ENCODE measurements at regions not wholly inside any gene's neighbourhood (a gene's known extent, or its start where the extent isn't known, plus 50 kb on each side); places are given as distances from the start of the nearest gene placed in this dataset.

DNA sequence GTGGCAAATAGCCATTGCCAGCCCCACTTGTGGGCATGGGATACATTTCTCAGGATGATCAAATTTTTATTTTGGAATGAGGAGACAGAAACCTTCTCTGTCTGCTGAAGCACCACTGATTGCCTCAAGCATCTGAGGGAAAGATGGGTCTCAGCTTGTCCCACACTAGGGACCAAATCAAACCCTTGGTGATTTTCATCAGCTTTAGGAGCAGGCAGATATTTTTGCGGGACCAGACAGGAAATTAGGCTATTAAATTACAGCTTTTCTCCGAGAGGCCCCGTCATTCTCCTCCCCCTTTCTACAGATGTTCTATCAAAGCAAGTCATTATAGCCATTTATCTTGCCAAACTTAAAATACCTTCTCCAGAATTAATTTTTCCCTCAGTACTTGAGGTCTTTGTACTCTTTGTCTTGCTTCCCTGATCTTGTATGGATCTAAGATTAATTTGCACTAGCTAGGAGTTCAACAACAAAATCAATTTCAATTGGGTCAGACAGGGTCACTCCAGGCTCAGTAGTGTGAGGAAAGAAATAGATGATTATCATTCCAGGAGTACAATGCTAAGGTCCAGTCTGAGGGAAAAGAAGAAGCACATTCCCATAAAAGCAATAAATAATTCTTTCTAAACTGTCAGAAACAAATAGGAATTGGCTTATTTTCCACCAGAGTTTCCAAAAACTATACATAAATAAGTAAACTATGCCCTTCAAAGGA, 818.1 kb upstream of the SOX11 start:
- H4K20me1 ChIP-seq (ENCODE audit: insufficient read depth, low read length): no peaks in the 10 kb centered on the region
- no peak overlapping the region for H3K27ac ChIP-seq (ENCODE audit: low read depth, low read length)
- H3K4me3 ChIP-seq (ENCODE audit: insufficient read depth, low read length): no peak overlapping the region
- TF ChIP-seq, protein P1, sequence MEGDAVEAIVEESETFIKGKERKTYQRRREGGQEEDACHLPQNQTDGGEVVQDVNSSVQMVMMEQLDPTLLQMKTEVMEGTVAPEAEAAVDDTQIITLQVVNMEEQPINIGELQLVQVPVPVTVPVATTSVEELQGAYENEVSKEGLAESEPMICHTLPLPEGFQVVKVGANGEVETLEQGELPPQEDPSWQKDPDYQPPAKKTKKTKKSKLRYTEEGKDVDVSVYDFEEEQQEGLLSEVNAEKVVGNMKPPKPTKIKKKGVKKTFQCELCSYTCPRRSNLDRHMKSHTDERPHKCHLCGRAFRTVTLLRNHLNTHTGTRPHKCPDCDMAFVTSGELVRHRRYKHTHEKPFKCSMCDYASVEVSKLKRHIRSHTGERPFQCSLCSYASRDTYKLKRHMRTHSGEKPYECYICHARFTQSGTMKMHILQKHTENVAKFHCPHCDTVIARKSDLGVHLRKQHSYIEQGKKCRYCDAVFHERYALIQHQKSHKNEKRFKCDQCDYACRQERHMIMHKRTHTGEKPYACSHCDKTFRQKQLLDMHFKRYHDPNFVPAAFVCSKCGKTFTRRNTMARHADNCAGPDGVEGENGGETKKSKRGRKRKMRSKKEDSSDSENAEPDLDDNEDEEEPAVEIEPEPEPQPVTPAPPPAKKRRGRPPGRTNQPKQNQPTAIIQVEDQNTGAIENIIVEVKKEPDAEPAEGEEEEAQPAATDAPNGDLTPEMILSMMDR (IDR thresholded peaks at IDR 0.05; ENCODE audit: extremely low read depth, low read depth, low read length): no peak
- no peak for DNase-seq (ENCODE audit: insufficient read length, low spot score, missing footprints)
- H3K79me2 ChIP-seq (ENCODE audit: insufficient read depth, low read length): no peaks in the 10 kb centered on the region
- no peaks in the 10 kb centered on the region for H3K27me3 ChIP-seq (ENCODE audit: insufficient read depth, low read length)
- no peaks in the 10 kb centered on the region for H3K4me1 ChIP-seq (ENCODE audit: insufficient read depth, low read length)
- H3K9me3 ChIP-seq (ENCODE audit: low read depth, low read length): no peaks in the 10 kb centered on the region
- no peak overlapping the region for H3K4me2 ChIP-seq (ENCODE audit: insufficient read depth, low read length)
- H3K36me3 ChIP-seq (ENCODE audit: insufficient read depth, low read length): no peaks in the 10 kb centered on the region
- no peak overlapping the region for H2AFZ ChIP-seq (ENCODE audit: low read length)

GRCh38 chr2:4882421-4882820, 809.8 kb upstream of the SOX11 start:
- Histone ChIP-seq H2AFZ (ENCODE audit: low read length) (no peak overlapping the region), H3K27me3 (ENCODE audit: insufficient read depth, low read length) (no peaks in the 10 kb centered on the region), H3K4me1 (ENCODE audit: insufficient read depth, low read length) (no peaks in the 10 kb centered on the region), H3K79me2 (ENCODE audit: insufficient read depth, low read length) (no peaks in the 10 kb centered on the region), H3K36me3 (ENCODE audit: insufficient read depth, low read length) (no peaks in the 10 kb centered on the region), H3K4me3 (ENCODE audit: insufficient read depth, low read length) (no peak overlapping the region), H4K20me1 (ENCODE audit: insufficient read depth, low read length) (no peaks in the 10 kb centered on the region), H3K9me3 (ENCODE audit: low read depth, low read length) (no peaks in the 10 kb centered on the region), H3K4me2 (ENCODE audit: insufficient read depth, low read length) (no peak overlapping the region), H3K27ac (ENCODE audit: low read depth, low read length) (no peak overlapping the region)
- TF ChIP-seq, protein P1 (IDR thresholded peaks at IDR 0.05; ENCODE audit: extremely low read depth, low read depth, low read length): no peak
- no peak for DNase-seq (ENCODE audit: insufficient read length, low spot score, missing footprints)

- TF ChIP-seq, protein P1 (IDR thresholded peaks at IDR 0.05; ENCODE audit: extremely low read depth, low read depth, low read length): no peak
- Histone ChIP-seq H4K20me1 (ENCODE audit: insufficient read depth, low read length) (no peaks in the 10 kb centered on the region), H3K4me1 (ENCODE audit: insufficient read depth, low read length) (no peaks in the 10 kb centered on the region), H3K79me2 (ENCODE audit: insufficient read depth, low read length) (no peaks in the 10 kb centered on the region), H3K27ac (ENCODE audit: low read depth, low read length) (no peak overlapping the region), H2AFZ (ENCODE audit: low read length) (no peak overlapping the region), H3K4me3 (ENCODE audit: insufficient read depth, low read length) (no peak overlapping the region), H3K27me3 (ENCODE audit: insufficient read depth, low read length) (no peaks in the 10 kb centered on the region), H3K4me2 (ENCODE audit: insufficient read depth, low read length) (no peak overlapping the region), H3K9me3 (ENCODE audit: low read depth, low read length) (no peaks in the 10 kb centered on the region), H3K36me3 (ENCODE audit: insufficient read depth, low read length) (no peaks in the 10 kb centered on the region)
- DNase-seq (ENCODE audit: insufficient read length, low spot score, missing footprints): no peak
These were observed 809.2 kb upstream of the SOX11 start for GRCh38 chr2:4882941-4883340.

DNA sequence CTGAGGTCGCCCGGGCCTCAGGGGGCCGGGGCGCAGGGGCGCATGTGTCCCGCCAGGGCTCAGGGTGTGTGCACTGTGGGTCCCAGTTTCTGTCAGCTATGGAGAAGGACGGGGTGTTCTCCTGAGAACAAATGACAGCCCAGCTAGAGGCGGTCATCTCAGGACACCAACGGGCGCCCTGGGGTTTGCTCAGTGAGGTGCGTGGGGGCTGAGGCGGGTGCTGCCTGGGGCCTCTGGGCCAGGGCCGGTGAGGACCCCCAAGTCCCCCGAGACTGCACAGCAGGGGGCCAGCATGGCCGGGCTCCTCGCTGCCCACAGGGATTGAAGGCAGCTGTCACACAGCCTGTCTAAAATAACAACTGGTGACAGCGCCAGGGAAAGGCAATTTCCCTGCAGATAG, 808.8 kb upstream of the SOX11 start:
- Histone ChIP-seq H3K36me3 (ENCODE audit: insufficient read depth, low read length) (no peaks in the 10 kb centered on the region), H3K27me3 (ENCODE audit: insufficient read depth, low read length) (no peaks in the 10 kb centered on the region), H4K20me1 (ENCODE audit: insufficient read depth, low read length) (no peaks in the 10 kb centered on the region), H3K27ac (ENCODE audit: low read depth, low read length) (no peak overlapping the region), H3K9me3 (ENCODE audit: low read depth, low read length) (no peaks in the 10 kb centered on the region), H3K79me2 (ENCODE audit: insufficient read depth, low read length) (no peaks in the 10 kb centered on the region), H2AFZ (ENCODE audit: low read length) (no peak overlapping the region), H3K4me2 (ENCODE audit: insufficient read depth, low read length) (no peak overlapping the region), H3K4me3 (ENCODE audit: insufficient read depth, low read length) (no peak overlapping the region), H3K4me1 (ENCODE audit: insufficient read depth, low read length) (no peaks in the 10 kb centered on the region)
- no peak for DNase-seq (ENCODE audit: insufficient read length, low spot score, missing footprints)
- TF ChIP-seq, protein P1 (IDR thresholded peaks at IDR 0.05; ENCODE audit: extremely low read depth, low read depth, low read length): no peak
